Transverse colon (tissue), 4 donors: ENCODE measurements at regions not wholly inside any gene's neighbourhood (a gene's known extent, or its start where the extent isn't known, plus 50 kb on each side); places are given as distances from the start of the nearest gene placed in this dataset.

Source experiments
- CTCF ChIP-seq, 5 experiments: fragments of 200-600 bp in 3 of 5; fragments of 450-650 bp in 2 of 5; sonication (generic) in 3 of 5; IDR thresholded peaks; 1 replicate in 2 of 5; 2 replicates in 3 of 5; pipeline ENCODE4 v1.5.1; 2016 to 2017; ENCODE audit warnings: antibody characterized with exemption in 5 of 5, inconsistent platforms in 3 of 5, mild to moderate bottlenecking in 2 of 5, moderate library complexity in 1 of 5
- EP300 ChIP-seq: sonication (generic); formaldehyde crosslinking; IDR thresholded peaks from one replicate; pipeline ENCODE4 v1.6.1; 2017; ENCODE audit warnings: antibody characterized with exemption, low read depth
- POLR2AphosphoS5 ChIP-seq, 3 donors: sonication (generic); formaldehyde crosslinking; IDR thresholded peaks; one replicate each; pipeline ENCODE4 v1.6.1; 2016; ENCODE audit warnings: antibody characterized with exemption in 3 of 3

- TF ChIP-seq CTCF (IDR thresholded peaks at IDR 0.05) (no peak), EP300 (no peak), POLR2AphosphoS5 (IDR thresholded peaks at IDR 0.05) (no peak)
Observed at GRCh38 chr11:36792996-36793914, 195.2 kb upstream of the RAG2 start.
